Gastroesophageal sphincter (tissue), 4 donors: ENCODE measurements at regions not wholly inside any gene's neighbourhood (a gene's known extent, or its start where the extent isn't known, plus 50 kb on each side); places are given as distances from the start of the nearest gene placed in this dataset.

ENCODE experiments used
- ATAC-seq: fragments of 150-250 bp; one replicate; pipeline ENCODE4 v1.9.1; 2016; ENCODE audit warnings: mild to moderate bottlenecking, moderate library complexity
- H3K27ac ChIP-seq, 4 donors: fragments of 200-600 bp; sonication (generic) in 3 of 4; 1 replicate in 3 of 4; 2 replicates in 1 of 4; pipeline ENCODE4 v1.5.1; 2016 to 2019
- H3K27me3 ChIP-seq: fragments of 200-600 bp; sonication (generic); one replicate; pipeline ENCODE4 v1.5.1; 2019
- H3K36me3 ChIP-seq, 2 donors: fragments of 200-600 bp; sonication (generic); one replicate each; pipeline ENCODE4 v1.5.1; 2019; ENCODE audit warnings: control low read depth in 1 of 2
- H3K4me1 ChIP-seq, 3 donors: fragments of 200-600 bp; sonication (generic); 1 replicate in 2 of 3; 2 replicates in 1 of 3; pipeline ENCODE4 v1.5.1; 2016 to 2019; ENCODE audit warnings: control low read depth in 2 of 3
- H3K4me3 ChIP-seq, 2 donors: fragments of 200-600 bp; sonication (generic); one replicate each; pipeline ENCODE4 v1.5.1; 2019; ENCODE audit warnings: mild to moderate bottlenecking in 1 of 2, moderate library complexity in 1 of 2
- H3K9me3 ChIP-seq, 3 donors: fragments of 200-600 bp; sonication (generic); one replicate each; pipeline ENCODE4 v1.5.1; 2017 to 2019; ENCODE audit warnings: control low read depth in 2 of 3
- EP300 ChIP-seq: sonication (generic); formaldehyde crosslinking; IDR thresholded peaks from one replicate; pipeline ENCODE4 v1.6.1; 2017; ENCODE audit warnings: antibody characterized with exemption, mild to moderate bottlenecking
- POLR2A ChIP-seq, 2 donors: fragments of 450-650 bp; IDR thresholded peaks; one replicate each; pipeline ENCODE4 v1.6.1; 2017; ENCODE audit warnings: antibody characterized with exemption in 2 of 2, mild to moderate bottlenecking in 2 of 2, moderate library complexity in 1 of 2
- POLR2AphosphoS5 ChIP-seq: sonication (generic); formaldehyde crosslinking; IDR thresholded peaks from one replicate; pipeline ENCODE4 v1.6.1; 2017; ENCODE audit warnings: antibody characterized with exemption
- WGBS, 2 donors: methylation state at CpG; one replicate each; pipeline ENCODE4 v1.1.5; 2018; ENCODE audit warnings: low coverage in 1 of 2; 5-methylcytosine and 5-hydroxymethylcytosine counted together
- TF ChIP-seq, protein P1 (sequence below), 4 experiments: fragments of 200-600 bp in 2 of 4; fragments of 450-650 bp in 2 of 4; sonication (generic) in 1 of 4; IDR thresholded peaks; one replicate each; pipeline ENCODE4 v1.5.1; 2017 to 2019; ENCODE audit warnings: antibody characterized with exemption in 4 of 4, mild to moderate bottlenecking in 2 of 4, moderate library complexity in 2 of 4

DNA sequence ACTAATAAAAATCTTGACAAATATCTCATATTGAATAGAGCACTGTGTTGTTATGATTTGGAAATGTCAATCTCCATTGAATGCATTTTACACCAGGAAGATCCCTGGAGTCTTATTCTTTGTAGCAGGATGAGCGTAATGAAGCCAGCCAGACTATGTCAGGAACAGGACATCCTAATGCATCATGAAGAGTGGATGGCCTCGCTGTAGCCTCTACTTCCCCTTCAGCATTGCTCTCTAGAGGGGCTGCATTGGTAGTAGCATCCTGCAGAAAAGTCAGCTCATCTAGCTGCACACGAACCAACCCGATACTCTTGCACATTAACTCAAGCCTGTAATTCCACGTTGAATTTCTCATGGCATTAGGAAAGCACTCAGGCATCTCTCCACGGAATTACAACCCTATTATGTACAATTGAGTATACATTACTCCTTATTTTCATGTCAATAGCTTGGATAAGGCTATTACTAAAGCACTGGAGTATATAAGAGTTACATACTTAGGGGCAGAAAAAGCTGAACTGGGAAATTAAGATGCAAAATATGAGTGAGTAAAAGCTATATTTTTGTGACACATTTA, 76.1 kb downstream of the CMPK2 start:
- no peak overlapping the region for H3K27ac ChIP-seq
- TF ChIP-seq, protein P1, sequence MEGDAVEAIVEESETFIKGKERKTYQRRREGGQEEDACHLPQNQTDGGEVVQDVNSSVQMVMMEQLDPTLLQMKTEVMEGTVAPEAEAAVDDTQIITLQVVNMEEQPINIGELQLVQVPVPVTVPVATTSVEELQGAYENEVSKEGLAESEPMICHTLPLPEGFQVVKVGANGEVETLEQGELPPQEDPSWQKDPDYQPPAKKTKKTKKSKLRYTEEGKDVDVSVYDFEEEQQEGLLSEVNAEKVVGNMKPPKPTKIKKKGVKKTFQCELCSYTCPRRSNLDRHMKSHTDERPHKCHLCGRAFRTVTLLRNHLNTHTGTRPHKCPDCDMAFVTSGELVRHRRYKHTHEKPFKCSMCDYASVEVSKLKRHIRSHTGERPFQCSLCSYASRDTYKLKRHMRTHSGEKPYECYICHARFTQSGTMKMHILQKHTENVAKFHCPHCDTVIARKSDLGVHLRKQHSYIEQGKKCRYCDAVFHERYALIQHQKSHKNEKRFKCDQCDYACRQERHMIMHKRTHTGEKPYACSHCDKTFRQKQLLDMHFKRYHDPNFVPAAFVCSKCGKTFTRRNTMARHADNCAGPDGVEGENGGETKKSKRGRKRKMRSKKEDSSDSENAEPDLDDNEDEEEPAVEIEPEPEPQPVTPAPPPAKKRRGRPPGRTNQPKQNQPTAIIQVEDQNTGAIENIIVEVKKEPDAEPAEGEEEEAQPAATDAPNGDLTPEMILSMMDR (IDR thresholded peaks at IDR 0.05): no peak
- TF ChIP-seq EP300 (no peak), POLR2A (IDR thresholded peaks at IDR 0.05) (no peak), POLR2AphosphoS5 (no peak)

DNA sequence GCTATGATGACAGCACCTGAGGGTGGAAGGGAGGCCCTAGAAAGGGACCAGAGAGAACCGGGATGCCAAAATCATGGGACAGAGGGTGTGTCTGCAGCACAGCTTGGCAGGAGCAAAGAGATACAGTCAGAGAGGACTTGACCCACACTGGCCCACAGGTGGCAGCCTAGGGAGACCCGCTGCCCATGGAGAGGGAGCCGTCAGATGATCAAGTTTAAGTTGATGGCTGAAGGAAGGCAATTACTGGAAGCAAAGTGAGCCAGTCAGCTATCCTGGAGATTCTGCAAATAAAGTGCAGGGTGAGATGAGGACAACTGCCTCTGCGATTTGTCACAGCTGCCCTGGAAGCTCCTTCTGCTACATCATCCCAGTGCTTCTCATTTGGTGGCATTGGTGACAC, 74.0 kb downstream of the CMPK2 start:
- Histone ChIP-seq H3K36me3 (no peaks in the 10 kb centered on the region), H3K9me3 (no peaks in the 10 kb centered on the region), H3K4me3 (no peak overlapping the region), H3K27me3 (no peaks in the 10 kb centered on the region), H3K27ac (no peak overlapping the region), H3K4me1 (no peaks in the 10 kb centered on the region)
- 80% methylated on average over 4 of the region's 4 CpGs; no CpG with 5 or more reads in 1 of the 2 donors for WGBS, 2 donors
- no peak for ATAC-seq
- no peak for TF ChIP-seq EP300
- no peak for TF ChIP-seq POLR2AphosphoS5
- TF ChIP-seq POLR2A (IDR thresholded peaks at IDR 0.05): no peak
- TF ChIP-seq, protein P1 (IDR thresholded peaks at IDR 0.05): no peak

More for the DNA sequence above, 76.1 kb downstream of the CMPK2 start:
- WGBS, 2 donors: 73 to 74% methylated on average over 4 to 6 of the region's 6 CpGs
- Histone ChIP-seq H3K27me3 (no peaks in the 10 kb centered on the region), H3K9me3 (no peaks in the 10 kb centered on the region), H3K4me1 (no peaks in the 10 kb centered on the region), H3K4me3 (no peak overlapping the region), H3K36me3 (no peaks in the 10 kb centered on the region)
- ATAC-seq: no peak

DNA sequence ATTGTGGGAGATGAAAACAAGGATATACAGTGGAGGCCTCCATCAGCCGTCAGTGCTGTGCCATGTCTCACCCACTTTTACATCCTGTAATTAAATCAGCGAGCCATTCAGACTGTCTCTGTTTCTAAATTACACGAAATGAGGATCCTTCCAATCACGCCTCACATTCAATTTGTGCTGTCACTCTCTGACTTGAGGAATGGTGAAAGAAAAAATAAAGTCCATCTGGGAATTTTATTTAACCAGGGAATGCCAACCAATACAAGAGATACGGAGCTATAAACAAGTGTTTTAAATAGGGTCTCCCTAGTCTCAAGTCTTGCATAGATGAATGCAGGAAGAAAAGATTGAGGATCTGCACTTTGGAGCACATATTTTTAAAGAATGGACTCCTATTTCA, 72.8 kb downstream of the CMPK2 start:
- WGBS, 2 donors: 85 to 88% methylated on average over 5 of the region's 5 CpGs
- Histone ChIP-seq H3K27ac (no peak overlapping the region), H3K36me3 (no peaks in the 10 kb centered on the region), H3K9me3 (no peaks in the 10 kb centered on the region), H3K27me3 (no peaks in the 10 kb centered on the region), H3K4me1 (no peaks in the 10 kb centered on the region), H3K4me3 (no peak overlapping the region)
- ATAC-seq: no peak
- TF ChIP-seq POLR2AphosphoS5 (no peak), EP300 (no peak), POLR2A (IDR thresholded peaks at IDR 0.05) (no peak)
- TF ChIP-seq, protein P1 (IDR thresholded peaks at IDR 0.05): no peak

DNA sequence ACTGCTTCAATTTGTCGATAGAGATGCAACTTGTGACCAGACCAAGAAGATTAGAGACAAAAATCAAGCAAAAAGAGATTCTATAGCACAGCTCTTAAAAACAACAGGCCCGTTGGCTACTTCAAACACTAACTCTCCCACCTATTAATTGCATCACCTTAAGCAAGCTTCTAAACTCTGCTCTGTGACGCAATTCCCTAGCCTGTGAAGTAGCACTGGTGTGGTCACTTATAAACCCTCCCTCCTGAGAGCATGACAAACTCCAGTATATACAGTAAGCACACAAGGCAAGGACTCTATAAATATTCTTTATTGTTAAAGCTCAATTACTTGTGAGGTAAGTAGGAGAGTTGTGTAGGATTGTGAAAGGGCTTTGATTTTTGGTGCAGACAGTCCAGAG, 72.3 kb downstream of the CMPK2 start:
- TF ChIP-seq EP300 (no peak), POLR2A (IDR thresholded peaks at IDR 0.05) (no peak), POLR2AphosphoS5 (no peak)
- TF ChIP-seq, protein P1 (IDR thresholded peaks at IDR 0.05): no peak
- WGBS, 2 donors: 80 to 94% methylated on average over 2 to 3 of the region's 3 CpGs
- no peaks in the 10 kb centered on the region for H3K4me1 ChIP-seq

DNA sequence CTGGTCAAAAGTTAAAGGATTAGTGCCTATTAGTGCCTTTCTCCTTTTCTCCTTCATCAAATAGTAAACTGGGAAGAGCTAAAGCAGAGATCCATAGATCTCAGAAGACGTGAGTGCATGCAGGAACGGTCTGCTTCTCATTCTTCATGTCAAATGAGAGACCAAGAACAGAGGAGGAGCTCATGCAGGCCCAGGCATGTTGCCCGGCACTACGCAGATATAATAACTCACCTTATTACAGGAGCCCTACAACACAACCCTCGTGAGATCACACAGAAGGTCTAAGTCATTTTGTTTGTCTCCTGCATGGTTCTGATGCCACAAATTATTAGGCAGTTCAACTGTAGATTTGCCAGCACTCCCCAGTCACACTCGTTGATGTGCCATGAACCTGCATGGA, 71.8 kb downstream of the CMPK2 start:
- ATAC-seq: no peak
- Histone ChIP-seq H3K36me3 (no peaks in the 10 kb centered on the region), H3K27ac (no peak overlapping the region), H3K27me3 (no peaks in the 10 kb centered on the region), H3K9me3 (no peaks in the 10 kb centered on the region), H3K4me3 (no peak overlapping the region), H3K4me1 (no peaks in the 10 kb centered on the region)
- TF ChIP-seq POLR2AphosphoS5 (no peak), EP300 (no peak), POLR2A (IDR thresholded peaks at IDR 0.05) (no peak)
- TF ChIP-seq, protein P1 (IDR thresholded peaks at IDR 0.05): no peak
- 44 to 58% methylated on average over 5 to 6 of the region's 6 CpGs for WGBS, 2 donors

More for the DNA sequence above, 72.3 kb downstream of the CMPK2 start:
- Histone ChIP-seq H3K4me3 (no peak overlapping the region), H3K9me3 (no peaks in the 10 kb centered on the region), H3K27me3 (no peaks in the 10 kb centered on the region), H3K36me3 (no peaks in the 10 kb centered on the region), H3K27ac (no peak overlapping the region)
- no peak for ATAC-seq
